Astrocyte of the cerebellum (primary cell): ENCODE measurements at regions not wholly inside any gene's neighbourhood (a gene's known extent, or its start where the extent isn't known, plus 50 kb on each side); places are given as distances from the start of the nearest gene placed in this dataset.

Experiments
- DNase-seq: peaks from one replicate; pipeline ENCODE4 v3.0.0-alpha.2; 2011; ENCODE audit warnings: low read depth
- H3K4me3 ChIP-seq: 2 replicates; pipeline ENCODE4 v1.5.1; 2011; ENCODE audit warnings: mild to moderate bottlenecking, low read depth, low read length, moderate library complexity
- in situ Hi-C: cut with HindIII; loops from 2 replicates; pipeline ENCODE4 v1.10.0; 2017; ENCODE audit warnings: low sequenced_read_pairs
- TF ChIP-seq, protein P1 (sequence below): IDR thresholded peaks from 2 replicates; pipeline ENCODE4 v1.5.1; 2012; ENCODE audit warnings: low read length, low read depth, moderate library complexity, mild to moderate bottlenecking; ENCODE audit errors: missing control alignments

DNA sequence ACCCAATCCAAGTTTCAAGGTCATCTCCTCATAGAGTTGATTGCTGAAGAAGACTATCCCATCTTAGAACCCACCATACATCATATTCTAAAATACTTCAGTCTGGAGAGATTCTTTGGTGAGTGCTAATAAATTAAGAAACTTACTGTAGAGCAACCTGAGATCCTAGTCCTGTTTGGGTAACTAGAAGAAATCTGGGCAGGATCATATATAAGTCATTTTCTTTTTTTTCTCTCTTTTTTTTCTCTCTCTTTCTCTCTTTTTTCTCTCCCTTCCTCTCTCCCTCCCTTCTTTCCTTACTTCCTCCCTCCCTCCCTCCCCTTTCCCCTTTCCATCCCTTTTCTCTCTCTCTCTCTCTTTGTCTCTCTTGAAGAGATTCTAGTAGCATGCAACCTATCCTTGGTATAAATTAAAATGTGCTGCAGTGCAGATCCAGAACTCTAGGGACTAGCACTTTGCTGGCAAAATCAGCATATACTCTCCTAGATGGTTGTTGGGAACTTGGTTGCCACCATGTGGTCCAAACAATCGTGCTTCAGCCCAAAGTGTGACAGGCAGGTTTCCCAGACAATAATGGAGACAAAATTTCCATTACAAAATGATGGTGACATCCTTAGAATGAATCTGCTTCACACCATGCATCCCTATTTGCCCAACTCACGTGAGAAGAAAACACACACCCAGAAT is 399.4 kb upstream of the CELF4 start:
- TF ChIP-seq, protein P1, sequence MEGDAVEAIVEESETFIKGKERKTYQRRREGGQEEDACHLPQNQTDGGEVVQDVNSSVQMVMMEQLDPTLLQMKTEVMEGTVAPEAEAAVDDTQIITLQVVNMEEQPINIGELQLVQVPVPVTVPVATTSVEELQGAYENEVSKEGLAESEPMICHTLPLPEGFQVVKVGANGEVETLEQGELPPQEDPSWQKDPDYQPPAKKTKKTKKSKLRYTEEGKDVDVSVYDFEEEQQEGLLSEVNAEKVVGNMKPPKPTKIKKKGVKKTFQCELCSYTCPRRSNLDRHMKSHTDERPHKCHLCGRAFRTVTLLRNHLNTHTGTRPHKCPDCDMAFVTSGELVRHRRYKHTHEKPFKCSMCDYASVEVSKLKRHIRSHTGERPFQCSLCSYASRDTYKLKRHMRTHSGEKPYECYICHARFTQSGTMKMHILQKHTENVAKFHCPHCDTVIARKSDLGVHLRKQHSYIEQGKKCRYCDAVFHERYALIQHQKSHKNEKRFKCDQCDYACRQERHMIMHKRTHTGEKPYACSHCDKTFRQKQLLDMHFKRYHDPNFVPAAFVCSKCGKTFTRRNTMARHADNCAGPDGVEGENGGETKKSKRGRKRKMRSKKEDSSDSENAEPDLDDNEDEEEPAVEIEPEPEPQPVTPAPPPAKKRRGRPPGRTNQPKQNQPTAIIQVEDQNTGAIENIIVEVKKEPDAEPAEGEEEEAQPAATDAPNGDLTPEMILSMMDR, result no peak
- no peak overlapping the region for H3K4me3 ChIP-seq
- no peak for DNase-seq
- in situ Hi-C loops, result loop anchor here (5.0 kb wide), 1 partner anchor 42 kb away; no protein-coding TSS in a partner anchor

DNA sequence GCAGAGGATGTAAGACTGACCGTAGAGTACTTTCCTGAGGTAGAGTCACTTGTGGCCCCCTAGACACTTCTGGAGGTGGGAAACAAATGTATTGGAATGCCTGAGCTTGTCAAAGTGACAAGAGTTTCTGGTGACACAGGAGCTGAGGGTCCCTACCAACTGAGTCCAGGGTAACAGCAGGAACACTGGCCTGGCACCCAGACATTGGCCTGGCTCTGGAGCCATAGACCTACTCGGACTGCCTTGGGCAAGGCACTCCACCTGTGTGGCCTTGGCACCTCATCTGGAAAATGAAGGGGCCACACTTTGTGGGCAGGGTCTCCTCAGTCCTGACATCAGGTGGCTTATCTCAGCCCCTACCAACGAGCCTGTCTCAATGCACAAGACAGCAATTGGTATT is 398.2 kb upstream of the CELF4 start:
- in situ Hi-C loops, result no loop called here
- H3K4me3 ChIP-seq, result no peak overlapping the region
- DNase-seq, result no peak
- TF ChIP-seq, protein P1, result no peak

DNA sequence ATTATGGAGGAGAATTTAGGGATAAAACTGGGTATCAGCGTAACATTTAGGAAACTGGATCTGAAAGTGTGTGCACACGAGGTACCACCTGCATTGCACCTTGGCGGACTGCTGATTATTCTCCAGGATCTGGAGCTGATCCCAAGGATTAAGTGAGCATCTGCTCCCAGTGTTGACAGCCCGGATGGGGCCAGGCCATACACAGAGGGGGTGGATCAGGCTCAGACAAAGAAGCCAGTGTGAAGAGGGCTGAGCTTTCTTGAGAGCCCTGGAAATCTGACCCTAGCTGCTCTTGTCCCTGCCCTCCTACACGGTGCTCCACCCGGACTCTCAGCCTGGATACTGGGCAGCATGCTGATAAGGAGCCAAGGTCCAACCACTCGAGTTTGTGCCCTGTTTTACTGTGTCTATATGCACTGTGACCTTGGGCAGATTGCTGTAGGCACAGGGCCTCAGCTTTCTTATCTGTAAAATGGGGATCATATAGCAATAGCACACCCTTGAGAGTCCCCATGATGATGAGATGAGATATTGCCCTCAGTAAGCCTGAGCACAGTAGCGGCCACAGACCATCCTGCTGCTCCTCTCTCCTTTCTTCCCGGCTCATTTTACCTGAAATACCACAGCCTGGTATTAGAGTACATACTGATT is 396.8 kb upstream of the CELF4 start:
- H3K4me3 ChIP-seq, result no peak overlapping the region
- TF ChIP-seq, protein P1, result no peak
- no peak for DNase-seq
- in situ Hi-C loops, result no loop called here

DNA sequence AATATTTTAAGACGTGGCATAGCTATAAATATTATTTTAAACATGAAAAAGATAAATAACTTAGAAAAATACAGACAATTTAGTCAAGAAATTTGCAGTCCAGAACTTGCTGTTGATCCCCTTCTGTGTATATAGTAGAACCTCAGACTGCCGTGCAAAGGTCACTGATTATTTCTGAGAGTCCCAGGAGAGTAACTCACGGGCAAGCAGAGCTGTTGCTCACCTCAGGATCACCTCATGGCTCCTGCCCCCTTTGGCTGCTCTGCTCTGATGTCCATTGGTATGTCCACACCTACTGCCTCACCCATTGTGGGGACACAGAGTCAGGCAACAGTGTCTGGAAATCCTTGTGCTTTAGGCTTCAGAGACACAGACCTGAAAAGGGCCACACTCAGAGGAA is 392.9 kb upstream of the CELF4 start:
- DNase-seq, result no peak
- H3K4me3 ChIP-seq, result no peak overlapping the region
- TF ChIP-seq, protein P1, result no peak
- in situ Hi-C loops, result no loop called here

DNA sequence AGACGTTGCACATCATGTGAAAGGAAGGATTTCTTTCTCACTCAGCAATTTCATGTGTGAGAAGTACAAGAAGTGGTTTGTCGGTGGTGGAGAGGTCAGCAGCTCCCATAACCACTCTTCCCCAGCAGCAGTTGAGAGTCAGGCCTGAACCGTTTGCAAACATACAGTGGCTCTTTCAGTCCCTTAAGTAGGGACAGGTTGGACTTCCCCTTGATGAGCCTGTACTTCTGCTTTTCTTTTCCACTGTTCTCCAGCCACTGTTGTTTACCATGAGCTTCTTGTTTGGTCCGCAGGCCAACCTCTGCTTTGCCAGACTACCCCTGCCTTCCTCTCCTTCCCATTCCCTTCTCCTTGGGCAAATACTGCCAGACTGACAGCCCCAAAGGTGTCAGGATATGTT is 391.3 kb upstream of the CELF4 start:
- in situ Hi-C loops, result no loop called here
- DNase-seq, result no peak
- no peak overlapping the region for H3K4me3 ChIP-seq
- TF ChIP-seq, protein P1, result no peak

DNA sequence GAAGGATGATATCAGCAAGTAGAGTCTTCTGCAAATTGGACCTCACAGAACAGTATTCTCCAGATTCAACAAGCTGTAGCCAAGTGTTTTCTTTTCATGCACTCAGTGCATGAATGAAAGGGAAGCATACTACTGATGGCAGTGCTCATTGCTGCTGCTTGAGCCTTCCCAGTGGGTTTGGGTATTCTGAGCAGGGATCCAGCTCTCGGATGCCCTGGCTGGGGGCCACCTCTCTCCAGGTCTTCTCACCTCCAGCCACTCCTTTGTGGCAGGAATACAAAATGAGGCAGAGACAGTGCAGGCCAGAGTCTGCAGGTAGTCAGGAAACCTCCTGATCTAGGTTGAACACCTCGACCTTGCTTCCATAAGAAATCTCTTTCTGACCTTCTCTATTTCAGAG is 390.4 kb upstream of the CELF4 start:
- TF ChIP-seq, protein P1, result no peak

More for the DNA sequence above, 390.4 kb upstream of the CELF4 start:
- no peak for DNase-seq
- in situ Hi-C loops, result no loop called here
- H3K4me3 ChIP-seq, result no peak overlapping the region
